ENCODE measurements at regions not wholly inside any gene's neighbourhood (a gene's known extent, or its start where the extent isn't known, plus 50 kb on each side); places are given as distances from the start of the nearest gene placed in this dataset.

GRCh38 chr14:106378191-106378590 lies 851.8 kb downstream of the TMEM121 start:
- TF ChIP-seq CTCF (conservative IDR thresholded peaks at IDR 0.05; ENCODE audit: low read depth, low read length), result peak; percentile 72
- TF ChIP-seq EZH2 (IDR thresholded peaks at IDR 0.05; ENCODE audit: borderline replicate concordance, low read depth, low read length, poor library complexity, severe bottlenecking), result no peak
